ENCODE measurements at regions not wholly inside any gene's neighbourhood (a gene's known extent, or its start where the extent isn't known, plus 50 kb on each side); places are given as distances from the start of the nearest gene placed in this dataset.

DNA sequence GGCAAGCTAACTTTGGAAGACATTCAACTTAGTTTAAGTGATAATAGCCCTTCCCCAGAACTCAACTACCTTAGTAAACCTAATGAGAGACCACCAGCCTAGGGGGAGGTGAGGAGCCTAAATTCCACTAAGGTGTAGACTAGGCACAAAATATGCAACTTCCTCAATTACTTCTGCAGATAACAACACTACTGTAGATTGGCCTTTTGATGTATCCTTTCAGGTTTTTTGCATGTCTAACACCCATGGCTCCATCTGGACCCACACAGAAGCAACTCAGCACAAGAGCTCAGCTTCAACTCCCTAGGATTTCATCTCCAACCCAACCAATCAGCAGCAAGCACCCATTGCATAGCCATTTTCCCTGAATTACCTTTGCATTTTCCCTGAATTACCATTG lies 353.3 kb downstream of the AKAIN1 start:
- no peak for TF ChIP-seq EP300 (IDR thresholded peaks at IDR 0.05)
- TF ChIP-seq, protein P1, sequence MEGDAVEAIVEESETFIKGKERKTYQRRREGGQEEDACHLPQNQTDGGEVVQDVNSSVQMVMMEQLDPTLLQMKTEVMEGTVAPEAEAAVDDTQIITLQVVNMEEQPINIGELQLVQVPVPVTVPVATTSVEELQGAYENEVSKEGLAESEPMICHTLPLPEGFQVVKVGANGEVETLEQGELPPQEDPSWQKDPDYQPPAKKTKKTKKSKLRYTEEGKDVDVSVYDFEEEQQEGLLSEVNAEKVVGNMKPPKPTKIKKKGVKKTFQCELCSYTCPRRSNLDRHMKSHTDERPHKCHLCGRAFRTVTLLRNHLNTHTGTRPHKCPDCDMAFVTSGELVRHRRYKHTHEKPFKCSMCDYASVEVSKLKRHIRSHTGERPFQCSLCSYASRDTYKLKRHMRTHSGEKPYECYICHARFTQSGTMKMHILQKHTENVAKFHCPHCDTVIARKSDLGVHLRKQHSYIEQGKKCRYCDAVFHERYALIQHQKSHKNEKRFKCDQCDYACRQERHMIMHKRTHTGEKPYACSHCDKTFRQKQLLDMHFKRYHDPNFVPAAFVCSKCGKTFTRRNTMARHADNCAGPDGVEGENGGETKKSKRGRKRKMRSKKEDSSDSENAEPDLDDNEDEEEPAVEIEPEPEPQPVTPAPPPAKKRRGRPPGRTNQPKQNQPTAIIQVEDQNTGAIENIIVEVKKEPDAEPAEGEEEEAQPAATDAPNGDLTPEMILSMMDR (IDR thresholded peaks at IDR 0.05): no peak
- no peak for TF ChIP-seq POLR2AphosphoS5 (IDR thresholded peaks at IDR 0.05)
